Renal pelvis (tissue), 1 donor: ENCODE measurements at regions not wholly inside any gene's neighbourhood (a gene's known extent, or its start where the extent isn't known, plus 50 kb on each side); places are given as distances from the start of the nearest gene placed in this dataset.
A peak's percentile ranks its signal among the peaks of the same experiment; 100 is the strongest.
"Not testable (repeated sequence)": the region's sequence is repeated elsewhere in the genome, so short reads cannot be mapped to it uniquely, and the experiment has no call there.

Source experiments
- DNase-seq: peaks from one replicate; pipeline ENCODE4 v3.0.0-alpha.2; 2013

GRCh38 chr21:17397703-17398102 is 115.1 kb upstream of the CXADR start:
- DNase-seq: no peak

- not testable (repeated sequence) for DNase-seq
Measured at GRCh38 chr21:17398954-17399353, 113.9 kb upstream of the CXADR start.

GRCh38 chr21:17402937-17403336 is 109.9 kb upstream of the CXADR start:
- no peak for DNase-seq

GRCh38 chr21:17406202-17406601 is 106.6 kb upstream of the CXADR start:
- DNase-seq: no peak

GRCh38 chr21:17414766-17415165 is 98.1 kb upstream of the CXADR start:
- no peak for DNase-seq

- no peak for DNase-seq
Measured at GRCh38 chr21:17416139-17416538, 96.7 kb upstream of the CXADR start.

GRCh38 chr21:17422931-17423330 is 89.9 kb upstream of the CXADR start:
- peak; percentile 12 for DNase-seq

- no peak for DNase-seq
Measured at GRCh38 chr21:17427157-17427556, 85.7 kb upstream of the CXADR start.

- DNase-seq: no peak
Measured at GRCh38 chr21:17427831-17428483, 84.9 kb upstream of the CXADR start.

- DNase-seq: no peak
Measured at GRCh38 chr21:17428484-17428869, 84.4 kb upstream of the CXADR start.

GRCh38 chr21:17428980-17429379 is 83.9 kb upstream of the CXADR start:
- DNase-seq: no peak

GRCh38 chr21:17429936-17430335 is 82.9 kb upstream of the CXADR start:
- DNase-seq: no peak

GRCh38 chr21:17432732-17433057 is 80.1 kb upstream of the CXADR start:
- DNase-seq: no peak

GRCh38 chr21:17433730-17434129 is 79.1 kb upstream of the CXADR start:
- DNase-seq: no peak

- DNase-seq: no peak
Measured at GRCh38 chr21:17435565-17436543, 77.0 kb upstream of the CXADR start.

GRCh38 chr21:17436626-17437111 is 76.2 kb upstream of the CXADR start:
- DNase-seq: peak; percentile 14

GRCh38 chr21:17438635-17439034 is 74.2 kb upstream of the CXADR start:
- peak; percentile 29 for DNase-seq

GRCh38 chr21:17440969-17441368 is 71.9 kb upstream of the CXADR start:
- no peak for DNase-seq

GRCh38 chr21:17441370-17441769 is 71.5 kb upstream of the CXADR start:
- DNase-seq: no peak

- no peak for DNase-seq
Measured at GRCh38 chr21:17442165-17442564, 70.7 kb upstream of the CXADR start.

GRCh38 chr21:17444828-17445227 is 68.0 kb upstream of the CXADR start:
- no peak for DNase-seq

GRCh38 chr21:17446737-17447136 is 66.1 kb upstream of the CXADR start:
- no peak for DNase-seq

GRCh38 chr21:17449701-17450100 is 63.1 kb upstream of the CXADR start:
- DNase-seq: no peak
